Suprapubic skin (tissue), 4 donors: ENCODE measurements at regions not wholly inside any gene's neighbourhood (a gene's known extent, or its start where the extent isn't known, plus 50 kb on each side); places are given as distances from the start of the nearest gene placed in this dataset.

Source experiments
- CTCF ChIP-seq, 2 donors: fragments of 200-600 bp in 1 of 2; fragments of 450-650 bp in 1 of 2; sonication (generic) in 1 of 2; IDR thresholded peaks; one replicate each; pipeline ENCODE4 v1.5.1; 2016 to 2019; ENCODE audit warnings: antibody characterized with exemption in 2 of 2, mild to moderate bottlenecking in 1 of 2, moderate library complexity in 1 of 2
- POLR2A ChIP-seq, 2 donors: fragments of 450-650 bp; IDR thresholded peaks; one replicate each; pipeline ENCODE4 v1.6.1; 2017; ENCODE audit warnings: antibody characterized with exemption in 2 of 2, mild to moderate bottlenecking in 2 of 2, moderate library complexity in 2 of 2
- POLR2AphosphoS5 ChIP-seq, 3 donors: sonication (generic); formaldehyde crosslinking; IDR thresholded peaks; one replicate each; pipeline ENCODE4 v1.6.1; 2017; ENCODE audit warnings: antibody characterized with exemption in 3 of 3

- TF ChIP-seq POLR2AphosphoS5 (IDR thresholded peaks at IDR 0.05) (no peak), CTCF (IDR thresholded peaks at IDR 0.05) (no peak), POLR2A (IDR thresholded peaks at IDR 0.05) (no peak)
Measured at GRCh38 chr11:69209038-69209350, 53.3 kb downstream of the SMIM38 start.
